ENCODE measurements at regions not wholly inside any gene's neighbourhood (a gene's known extent, or its start where the extent isn't known, plus 50 kb on each side); places are given as distances from the start of the nearest gene placed in this dataset.

GRCh38 chr14:96956464-96957239, 159.5 kb downstream of the VRK1 start:
- Histone ChIP-seq H3K4me1 (no peaks in the 10 kb centered on the region), H3K36me3 (ENCODE audit: insufficient read depth in 1 of 2, low read depth in 1 of 2) (no peaks in the 10 kb centered on the region), H3K27ac (no peak overlapping the region), H3K4me3 (no peak overlapping the region), H3K27me3 (ENCODE audit: insufficient read depth in 3 of 3, low read length in 2 of 3) (peaks cover 0 to 3% (median 0%) of the 10 kb centered on the region in 3 donors), H3K9me3 (no peaks in the 10 kb centered on the region)
- TF ChIP-seq CTCF (IDR thresholded peaks at IDR 0.05) = no peak
- intact Hi-C loops (cut with DNase I) = no loop called here
- WGBS, 3 donors = 87 to 92% (median 90%) methylated on average over 10 of the region's 10 CpGs
- no peak for DNase-seq
- ATAC-seq = no peak

DNA sequence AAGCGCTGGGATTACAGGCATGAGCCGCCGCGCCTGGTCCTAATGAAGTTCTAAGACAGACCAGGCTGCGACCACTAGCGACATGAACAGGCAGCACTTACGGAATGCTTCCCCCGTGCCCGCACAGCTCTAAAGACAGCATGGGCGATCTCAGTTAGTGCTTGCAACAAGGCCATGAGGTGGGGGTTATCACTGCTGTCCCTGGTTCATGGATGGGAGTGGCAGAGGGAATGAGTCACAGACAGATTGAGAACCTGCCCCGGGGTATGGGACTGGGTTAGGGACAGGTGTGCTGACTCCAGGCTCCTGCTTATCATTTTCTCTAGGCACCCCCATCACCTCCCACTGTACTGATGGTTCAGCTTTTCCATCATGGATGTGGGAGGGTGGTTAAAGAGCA, 160.9 kb downstream of the VRK1 start:
- TF ChIP-seq CTCF (IDR thresholded peaks at IDR 0.05) = no peak
- no peak overlapping the region for H3K27ac ChIP-seq
- intact Hi-C loops (cut with DNase I) = no loop called here
- peaks cover 4% of the 10 kb centered on the region for H3K9me3 ChIP-seq
- no peaks in the 10 kb centered on the region for H3K36me3 ChIP-seq (ENCODE audit: insufficient read depth in 1 of 2, low read depth in 1 of 2)
- WGBS, 3 donors = 95 to 97% (median 96%) methylated on average over 11 of the region's 11 CpGs
- peaks cover 0 to 3% (median 0%) of the 10 kb centered on the region in 3 donors for H3K27me3 ChIP-seq (ENCODE audit: insufficient read depth in 3 of 3, low read length in 2 of 3)
- ATAC-seq (no peak), DNase-seq (no peak)
- H3K4me3 ChIP-seq = no peak overlapping the region
- H3K4me1 ChIP-seq = no peaks in the 10 kb centered on the region

DNA sequence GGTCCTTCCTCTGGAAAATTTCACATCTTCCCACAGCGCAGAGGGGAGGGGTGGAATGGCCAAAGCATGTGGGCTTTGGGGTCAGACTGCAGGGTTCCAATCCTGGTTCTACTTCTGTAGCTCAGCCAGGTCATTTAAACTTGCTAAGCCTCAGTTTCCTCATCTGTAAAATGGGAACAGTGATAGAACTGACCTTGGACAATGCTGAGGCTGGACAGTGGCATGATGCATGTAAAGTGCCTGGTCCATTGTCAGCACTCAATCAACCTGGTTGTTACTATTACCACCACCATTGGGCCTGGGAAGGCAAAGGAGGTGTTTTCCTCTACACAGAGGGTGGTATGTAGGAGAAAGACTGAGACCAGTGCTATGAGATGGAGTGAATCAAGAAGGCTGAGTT, 162.8 kb downstream of the VRK1 start:
- 0 to 53% (median 6%) methylated on average over 1 of the region's 1 CpG for WGBS, 3 donors

DNA sequence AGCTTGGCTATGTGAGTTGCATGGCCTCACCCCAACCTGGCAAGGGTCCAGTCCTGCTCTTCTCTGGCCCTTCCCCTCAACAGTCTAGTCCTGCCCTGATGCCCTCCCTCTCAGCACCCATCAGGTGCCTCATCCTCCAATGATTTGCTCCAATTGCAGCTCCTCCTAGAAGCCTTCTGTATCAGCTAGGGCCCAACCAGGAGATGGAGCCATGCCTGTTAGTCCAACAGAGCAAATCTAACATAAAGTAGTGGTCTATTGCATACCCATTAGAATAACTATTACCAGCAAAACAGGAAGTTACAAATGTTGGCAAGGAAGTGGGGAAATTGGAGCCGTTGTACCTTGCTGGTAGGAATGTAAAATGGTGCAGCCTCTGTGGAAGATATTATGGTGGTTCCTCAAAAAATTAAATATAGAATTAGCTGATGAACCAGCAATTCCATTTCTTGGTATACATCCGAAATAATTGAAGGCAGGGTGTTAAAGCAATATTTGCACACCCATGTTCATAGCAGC, 163.5 kb downstream of the VRK1 start:
- Histone ChIP-seq H3K9me3 (peaks cover 4% of the 10 kb centered on the region), H3K27me3 (ENCODE audit: insufficient read depth in 3 of 3, low read length in 2 of 3) (peaks cover 0 to 3% (median 0%) of the 10 kb centered on the region in 3 donors), H3K36me3 (ENCODE audit: insufficient read depth in 1 of 2, low read depth in 1 of 2) (no peaks in the 10 kb centered on the region), H3K4me1 (no peaks in the 10 kb centered on the region), H3K27ac (no peak overlapping the region), H3K4me3 (no peak overlapping the region)
- 78 to 81% (median 78%) methylated on average over 2 of the region's 2 CpGs for WGBS, 3 donors
- intact Hi-C loops (cut with DNase I) = no loop called here
- no peak for TF ChIP-seq CTCF (IDR thresholded peaks at IDR 0.05)
- DNase-seq = no peak
- ATAC-seq = no peak

More for the DNA sequence above, 162.8 kb downstream of the VRK1 start:
- Histone ChIP-seq H3K9me3 (peaks cover 4% of the 10 kb centered on the region), H3K27ac (no peak overlapping the region), H3K36me3 (ENCODE audit: insufficient read depth in 1 of 2, low read depth in 1 of 2) (no peaks in the 10 kb centered on the region), H3K4me1 (no peaks in the 10 kb centered on the region), H3K4me3 (no peak overlapping the region), H3K27me3 (ENCODE audit: insufficient read depth in 3 of 3, low read length in 2 of 3) (peaks cover 0 to 3% (median 0%) of the 10 kb centered on the region in 3 donors)
- intact Hi-C loops (cut with DNase I) = no loop called here
- no peak for DNase-seq
- ATAC-seq = no peak
- TF ChIP-seq CTCF (IDR thresholded peaks at IDR 0.05) = no peak

Measured in psoas muscle (tissue), 7 donors.